Adrenal gland (tissue), 5 donors: ENCODE measurements at regions not wholly inside any gene's neighbourhood (a gene's known extent, or its start where the extent isn't known, plus 50 kb on each side); places are given as distances from the start of the nearest gene placed in this dataset.

ENCODE experiments used
- CTCF ChIP-seq, 6 experiments: fragments of 450-650 bp in 4 of 6; fragments of 200-600 bp in 2 of 6; sonication (generic) in 1 of 6; IDR thresholded peaks; 1 replicate in 5 of 6; 2 replicates in 1 of 6; pipeline versions ENCODE4 v1.5.1 to v1.8.0; 2016 to 2021; ENCODE audit warnings: antibody characterized with exemption in 6 of 6, mild to moderate bottlenecking in 2 of 6, moderate library complexity in 1 of 6
- POLR2A ChIP-seq, 2 donors: fragments of 450-650 bp; IDR thresholded peaks; one replicate each; pipeline ENCODE4 v1.6.1; 2017; ENCODE audit warnings: antibody characterized with exemption in 2 of 2, mild to moderate bottlenecking in 2 of 2, moderate library complexity in 1 of 2
- donor health status: DM: no; HTN: no; CAD: no.

- TF ChIP-seq CTCF (IDR thresholded peaks at IDR 0.05) (no peak), POLR2A (IDR thresholded peaks at IDR 0.05) (no peak)
Observed at GRCh38 chr16:73124665-73125375, 76.9 kb upstream of the ZFHX3 start.
